GM12891 (cell line): ENCODE measurements at regions not wholly inside any gene's neighbourhood (a gene's known extent, or its start where the extent isn't known, plus 50 kb on each side); places are given as distances from the start of the nearest gene placed in this dataset.
"Not testable (repeated sequence)": the region's sequence is repeated elsewhere in the genome, so short reads cannot be mapped to it uniquely, and the experiment has no call there.

Source experiments
- DNase-seq: peaks from one replicate; pipeline ENCODE4 v3.0.0; 2011; ENCODE audit warnings: low spot score; ENCODE audit not compliant: insufficient read length
- FAIRE-seq: peaks from 2 replicates; lab custom pipeline; 2011; peaks lifted over from hg19 to GRCh38; lab: Jason Lieb, UNC
- PAX5 ChIP-seq: IDR thresholded peaks from 2 replicates; pipeline ENCODE4 v1.6.1; 2011; ENCODE audit warnings: low read length, moderate library complexity, mild to moderate bottlenecking; ENCODE audit not compliant: insufficient read depth, severe bottlenecking
- POLR2A ChIP-seq: IDR thresholded peaks from 2 replicates; pipeline ENCODE4 v1.6.1; 2011; ENCODE audit warnings: low read depth, low read length, control low read depth
- POLR2AphosphoS5 ChIP-seq: IDR thresholded peaks from 2 replicates; pipeline ENCODE4 v1.6.1; 2011; ENCODE audit warnings: low read depth, low read length, control low read depth
- POU2F2 ChIP-seq: IDR thresholded peaks from 2 replicates; pipeline ENCODE4 v1.6.1; 2011; ENCODE audit warnings: low read depth, mild to moderate bottlenecking, control low read depth, low read length, moderate library complexity
- SPI1 ChIP-seq: IDR thresholded peaks from 2 replicates; pipeline ENCODE4 v1.6.1; 2011; ENCODE audit warnings: low read depth, low read length, control low read depth
- TAF1 ChIP-seq: IDR thresholded peaks from 2 replicates; pipeline ENCODE4 v1.6.1; 2011; ENCODE audit warnings: low read depth, low read length, control low read depth

DNA sequence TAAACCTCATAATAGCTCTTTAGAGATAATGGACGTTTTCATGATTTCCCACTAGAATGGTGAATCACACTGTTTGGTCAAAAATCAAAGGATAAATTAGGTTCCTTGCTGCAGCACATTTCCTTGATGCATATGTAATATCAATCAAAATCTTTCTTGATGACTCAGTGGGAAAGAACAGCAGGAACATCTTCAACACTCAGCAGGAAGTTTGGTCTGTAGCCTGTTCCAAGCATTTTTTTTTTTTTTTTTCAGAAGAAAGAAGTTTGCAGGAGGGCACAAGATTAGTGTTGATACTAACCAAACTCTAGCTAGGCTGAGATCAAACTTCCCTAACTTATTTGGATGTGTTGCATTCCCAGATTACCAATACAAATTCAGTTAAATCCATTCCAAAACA, 1529.8 kb downstream of the FAM181B start:
- FAIRE-seq (no peak), DNase-seq (no peak)
- TF ChIP-seq POLR2A (no peak), TAF1 (no peak), SPI1 (no peak), POU2F2 (no peak), PAX5 (no peak), POLR2AphosphoS5 (no peak)

DNA sequence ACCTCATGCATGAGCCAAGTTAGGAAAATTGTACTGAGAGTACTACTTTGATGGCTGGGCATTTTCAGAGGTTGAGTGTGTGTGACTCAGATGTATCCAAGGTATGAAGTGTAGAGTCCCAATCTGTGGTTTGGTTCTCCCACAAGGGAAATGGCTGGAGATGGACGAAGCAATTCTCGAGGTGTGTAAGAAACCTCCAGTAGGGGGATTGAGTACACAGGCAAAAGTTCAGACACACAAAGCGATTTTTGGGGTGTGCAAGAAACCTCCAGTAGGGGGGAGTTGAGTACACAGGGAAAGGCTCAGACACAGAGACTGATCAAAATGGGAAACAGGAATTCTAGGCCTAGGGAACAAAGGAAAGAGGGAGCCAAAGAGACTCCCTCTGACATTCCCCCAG, 1536.3 kb downstream of the FAM181B start:
- FAIRE-seq, result no peak
- no peak for DNase-seq
- TF ChIP-seq PAX5, result no peak
- no peak for TF ChIP-seq TAF1

DNA sequence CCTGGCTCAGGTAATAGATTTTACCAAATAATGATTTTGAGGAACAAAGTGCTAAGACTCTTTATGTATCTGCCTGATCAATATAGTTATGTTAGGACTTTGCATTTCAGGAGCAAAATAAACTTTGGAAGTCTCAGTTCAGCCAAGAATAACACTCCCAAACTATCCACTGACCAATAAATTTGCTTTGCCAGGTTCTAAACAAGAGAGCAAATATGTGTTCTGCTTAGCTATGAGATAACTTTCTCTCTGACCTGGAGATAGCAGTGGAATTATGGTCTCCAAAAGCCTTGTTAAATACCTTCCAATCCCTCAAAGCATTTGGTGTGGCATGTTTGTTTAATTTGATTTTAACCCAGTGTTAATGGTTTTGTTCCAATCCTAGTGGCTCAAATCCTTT, 1541.1 kb downstream of the FAM181B start:
- TF ChIP-seq TAF1 (no peak), PAX5 (no peak), POLR2AphosphoS5 (no peak), POLR2A (no peak), SPI1 (no peak), POU2F2 (no peak)
- DNase-seq (no peak), FAIRE-seq (no peak)

DNA sequence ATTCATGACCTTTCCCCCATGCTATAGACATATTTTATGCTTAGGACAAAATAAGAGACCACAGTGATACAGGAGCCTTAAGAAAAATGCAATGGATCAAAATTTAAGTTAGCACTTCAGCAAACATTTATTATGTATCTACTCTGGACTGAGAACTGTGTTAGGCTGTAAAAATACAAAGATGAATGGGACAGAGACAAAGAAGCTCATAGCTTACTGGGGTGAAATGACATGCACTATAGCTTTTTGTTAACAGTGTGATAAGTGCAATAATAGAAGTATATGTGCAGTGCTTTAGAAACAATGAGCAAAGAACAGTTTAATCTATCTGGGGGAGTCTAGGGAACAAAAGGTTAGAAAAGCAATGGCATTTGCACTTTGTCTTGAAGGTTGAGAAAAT, 1543.1 kb downstream of the FAM181B start:
- TF ChIP-seq POLR2AphosphoS5, result no peak
- TF ChIP-seq PAX5, result no peak
- no peak for DNase-seq
- no peak for FAIRE-seq

DNA sequence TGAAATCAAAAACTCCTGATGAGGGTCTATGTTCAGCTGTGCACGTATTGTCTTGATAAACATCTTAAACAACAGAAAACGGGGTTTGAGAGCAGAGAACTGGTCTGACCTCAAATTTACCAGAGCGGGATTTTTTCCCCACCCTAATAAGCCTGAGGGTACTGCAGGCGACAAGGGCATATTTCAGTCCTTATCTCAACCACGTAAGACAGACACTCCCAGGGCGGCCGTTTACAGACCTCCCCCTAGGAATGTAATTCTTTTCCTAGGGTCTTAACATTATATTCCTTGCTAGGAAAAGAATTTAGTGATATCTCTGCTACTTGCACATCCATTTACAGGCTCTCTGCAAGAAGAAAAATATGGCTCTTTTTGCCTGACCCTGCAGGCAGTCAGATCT, 1546.6 kb downstream of the FAM181B start:
- not testable (repeated sequence) for DNase-seq, FAIRE-seq

DNA sequence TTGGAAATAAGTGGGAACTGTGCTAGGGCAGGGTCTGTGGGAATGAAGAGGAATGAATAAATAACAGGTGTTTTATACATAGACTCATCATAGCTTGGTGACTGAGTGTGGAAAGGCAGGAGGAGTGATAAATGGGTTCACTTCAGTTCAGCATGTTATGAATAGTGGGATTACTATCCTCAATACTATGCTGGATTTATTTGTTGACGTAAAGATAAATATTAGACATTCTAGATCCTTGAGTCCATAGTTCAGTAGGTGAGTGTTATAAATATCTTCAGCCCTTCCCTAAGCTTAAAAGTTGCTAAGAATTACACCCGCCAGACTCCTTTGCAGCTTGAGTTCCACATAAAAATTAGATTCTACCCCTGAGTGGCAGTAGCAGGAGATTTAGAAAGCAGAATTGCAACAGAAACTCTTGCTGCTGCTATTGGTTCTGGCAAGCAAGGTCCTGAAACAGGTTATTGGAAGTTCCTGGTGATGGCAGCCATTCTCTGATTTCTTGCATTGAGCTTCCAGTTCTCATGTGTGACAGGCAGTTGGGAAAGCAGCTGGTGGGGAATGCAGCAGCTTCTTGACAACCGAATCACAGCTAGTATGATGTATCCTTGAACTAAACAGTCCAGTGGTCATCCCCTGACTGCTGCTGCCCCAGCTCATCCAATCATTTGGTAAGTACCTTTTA, 1558.9 kb downstream of the FAM181B start:
- TF ChIP-seq TAF1 (no peak), POLR2AphosphoS5 (no peak), PAX5 (no peak), POU2F2 (no peak), POLR2A (no peak), SPI1 (no peak)
- no peak for FAIRE-seq
- DNase-seq, result no peak

DNA sequence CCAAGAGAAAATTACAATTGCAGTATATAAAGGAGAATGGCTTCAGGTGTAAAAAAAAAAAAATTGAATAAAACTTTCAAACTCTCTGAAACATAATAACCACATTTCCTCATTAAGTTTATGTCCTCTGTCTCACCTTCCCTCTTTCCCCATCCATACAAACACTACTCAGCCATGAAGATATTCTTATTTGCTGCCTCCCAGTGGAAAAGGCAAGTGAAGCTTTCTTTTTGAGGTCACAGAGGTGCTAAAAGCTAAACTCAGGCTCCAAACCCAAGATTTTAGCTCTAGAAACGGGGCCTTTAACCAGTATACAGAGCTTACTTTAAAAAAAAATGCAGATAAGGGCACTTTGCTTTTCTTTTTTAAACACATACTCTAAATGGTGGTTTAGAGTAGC, 1568.5 kb downstream of the FAM181B start:
- TF ChIP-seq SPI1 (no peak), TAF1 (no peak), PAX5 (no peak), POLR2A (no peak), POU2F2 (no peak)
- DNase-seq (no peak), FAIRE-seq (no peak)

DNA sequence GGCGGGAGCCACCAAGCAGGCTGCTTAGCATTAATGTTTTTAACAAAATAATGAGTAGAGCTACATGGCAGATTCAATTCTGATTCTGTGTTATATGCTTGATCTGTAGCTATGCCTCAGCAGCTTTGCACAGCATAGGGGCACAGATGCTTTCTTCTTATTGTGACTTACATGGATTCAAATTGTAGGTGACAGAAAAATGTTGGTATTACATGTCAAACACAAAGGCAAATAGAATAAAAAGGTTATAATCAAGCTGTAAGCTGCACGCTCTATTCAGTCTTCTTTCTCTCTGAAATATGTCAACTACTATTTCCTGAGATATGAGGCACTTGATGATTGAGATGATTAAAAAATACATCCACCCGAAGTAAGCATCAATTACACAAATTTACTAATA, 1573.8 kb downstream of the FAM181B start:
- DNase-seq (no peak), FAIRE-seq (no peak)
- TF ChIP-seq PAX5 (no peak), POLR2A (no peak), SPI1 (no peak), TAF1 (no peak), POU2F2 (no peak), POLR2AphosphoS5 (no peak)

DNA sequence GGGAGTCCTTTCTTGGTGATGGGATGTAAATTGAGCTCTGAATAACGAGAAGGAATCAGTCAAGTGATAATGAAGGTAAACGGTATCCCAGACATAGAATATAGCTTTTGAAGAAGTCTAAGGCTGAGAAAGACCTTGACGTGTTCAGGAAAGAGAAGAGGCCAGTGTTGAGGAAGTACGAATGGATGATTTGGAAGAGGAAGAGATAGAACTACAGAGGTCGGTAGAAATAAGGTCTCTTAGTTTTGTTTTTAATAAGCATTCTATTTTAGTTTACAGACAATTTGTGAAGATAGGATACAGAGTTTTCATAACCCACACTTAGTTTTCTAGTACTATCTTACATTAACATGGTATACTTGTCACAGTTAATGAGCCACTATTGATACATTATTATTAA, 1598.1 kb downstream of the FAM181B start:
- DNase-seq (no peak), FAIRE-seq (no peak)
- no peak for TF ChIP-seq POU2F2
- TF ChIP-seq TAF1, result no peak
- no peak for TF ChIP-seq POLR2A
- no peak for TF ChIP-seq POLR2AphosphoS5
- TF ChIP-seq PAX5, result no peak
- TF ChIP-seq SPI1, result no peak

DNA sequence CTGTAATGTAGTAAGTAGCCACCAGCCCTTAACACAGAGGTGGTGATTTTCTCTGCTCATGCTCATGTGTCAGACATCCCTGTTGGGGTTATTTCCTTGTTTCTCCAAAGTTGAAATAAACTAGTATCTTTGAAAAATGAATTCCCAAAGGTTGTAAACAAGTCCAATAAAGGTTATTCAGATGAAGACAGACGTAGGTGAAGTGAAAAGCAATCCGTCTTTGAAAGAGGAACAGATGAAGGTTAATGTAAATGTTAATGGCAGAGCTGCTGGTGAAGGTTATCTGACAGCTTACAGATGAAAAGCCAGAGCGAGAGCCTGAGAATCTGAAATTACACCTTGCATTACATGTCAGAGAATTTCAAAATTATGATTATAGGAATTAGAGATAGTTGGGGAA, 1604.0 kb downstream of the FAM181B start:
- no peak for TF ChIP-seq POLR2AphosphoS5
- TF ChIP-seq POU2F2, result no peak
- no peak for TF ChIP-seq POLR2A
- TF ChIP-seq PAX5, result no peak
- TF ChIP-seq TAF1, result no peak
- TF ChIP-seq SPI1, result no peak
- DNase-seq, result no peak
- FAIRE-seq, result no peak
